ENCODE measurements at regions not wholly inside any gene's neighbourhood (a gene's known extent, or its start where the extent isn't known, plus 50 kb on each side); places are given as distances from the start of the nearest gene placed in this dataset.

DNA sequence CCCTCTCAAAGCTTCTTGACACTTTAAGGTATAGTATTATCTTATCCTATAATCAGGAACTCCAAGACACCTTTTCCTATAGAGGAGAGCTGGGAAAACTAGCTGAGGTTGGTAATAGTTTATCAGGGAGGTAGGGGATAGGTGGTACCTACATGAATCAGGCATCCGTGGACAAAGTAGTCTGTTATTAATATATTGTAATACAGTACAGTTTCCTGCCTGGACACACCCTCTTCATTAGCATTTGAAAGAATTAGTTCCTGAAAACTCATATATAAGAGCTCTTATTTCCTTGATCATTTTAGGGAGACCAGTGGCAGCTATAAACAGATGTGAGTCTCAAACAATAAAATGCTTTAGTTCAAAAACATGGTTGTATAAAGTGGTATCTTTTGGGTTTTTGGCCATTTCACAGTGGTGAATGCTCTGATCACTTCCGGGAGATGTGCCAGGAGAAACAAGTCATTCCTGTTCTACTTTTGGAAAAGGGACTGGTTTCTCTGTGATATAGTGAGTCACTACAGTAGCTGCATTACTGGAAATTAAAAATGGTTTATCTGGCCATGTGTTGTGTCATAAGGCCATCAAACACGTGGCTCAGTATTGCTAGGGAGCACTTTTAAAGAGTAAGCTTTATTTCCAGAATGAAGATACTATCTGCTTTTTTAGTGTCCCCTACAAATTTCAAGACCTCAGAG lies 98.1 kb downstream of the KLRB1 start (continued):
- TF ChIP-seq KDM5A (IDR thresholded peaks at IDR 0.05; ENCODE audit: low read length) = no peak
